ENCODE measurements at regions not wholly inside any gene's neighbourhood (a gene's known extent, or its start where the extent isn't known, plus 50 kb on each side); places are given as distances from the start of the nearest gene placed in this dataset.

- H3K9me3 ChIP-seq = no peaks in the 10 kb centered on the region
- no peak overlapping the region for H3K27ac ChIP-seq
- intact Hi-C loops (cut with DNase I; ENCODE audit: low total_unique reads) = no loop called here
- no peaks in the 10 kb centered on the region for H3K27me3 ChIP-seq
- no peaks in the 10 kb centered on the region for H3K4me1 ChIP-seq
- TF ChIP-seq, protein P1, sequence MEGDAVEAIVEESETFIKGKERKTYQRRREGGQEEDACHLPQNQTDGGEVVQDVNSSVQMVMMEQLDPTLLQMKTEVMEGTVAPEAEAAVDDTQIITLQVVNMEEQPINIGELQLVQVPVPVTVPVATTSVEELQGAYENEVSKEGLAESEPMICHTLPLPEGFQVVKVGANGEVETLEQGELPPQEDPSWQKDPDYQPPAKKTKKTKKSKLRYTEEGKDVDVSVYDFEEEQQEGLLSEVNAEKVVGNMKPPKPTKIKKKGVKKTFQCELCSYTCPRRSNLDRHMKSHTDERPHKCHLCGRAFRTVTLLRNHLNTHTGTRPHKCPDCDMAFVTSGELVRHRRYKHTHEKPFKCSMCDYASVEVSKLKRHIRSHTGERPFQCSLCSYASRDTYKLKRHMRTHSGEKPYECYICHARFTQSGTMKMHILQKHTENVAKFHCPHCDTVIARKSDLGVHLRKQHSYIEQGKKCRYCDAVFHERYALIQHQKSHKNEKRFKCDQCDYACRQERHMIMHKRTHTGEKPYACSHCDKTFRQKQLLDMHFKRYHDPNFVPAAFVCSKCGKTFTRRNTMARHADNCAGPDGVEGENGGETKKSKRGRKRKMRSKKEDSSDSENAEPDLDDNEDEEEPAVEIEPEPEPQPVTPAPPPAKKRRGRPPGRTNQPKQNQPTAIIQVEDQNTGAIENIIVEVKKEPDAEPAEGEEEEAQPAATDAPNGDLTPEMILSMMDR (IDR thresholded peaks at IDR 0.05) = no peak
- H3K4me3 ChIP-seq = no peak overlapping the region
- no peaks in the 10 kb centered on the region for H3K36me3 ChIP-seq
- no peak for DNase-seq
These were observed 690.9 kb upstream of the CDH18 start for GRCh38 chr5:20678814-20679298.

DNA sequence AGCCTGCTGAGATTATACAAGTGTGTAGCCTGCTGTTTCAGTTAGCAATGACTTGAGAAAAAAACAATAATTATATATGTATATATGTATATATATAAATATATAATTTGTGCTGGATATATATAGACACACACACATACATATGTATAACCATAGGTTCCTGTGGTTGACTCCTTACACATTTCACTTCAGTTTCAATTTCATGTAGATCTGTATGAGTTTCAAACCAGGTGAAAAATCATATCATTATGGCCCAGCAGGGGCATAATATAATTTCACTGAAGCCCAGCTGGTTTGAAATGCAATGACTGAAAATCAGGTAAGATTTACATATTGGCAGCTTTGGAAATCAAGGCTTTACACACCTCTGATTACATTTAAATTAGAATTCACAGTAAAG, 690.4 kb upstream of the CDH18 start:
- H3K9me3 ChIP-seq = no peaks in the 10 kb centered on the region
- H3K27me3 ChIP-seq = no peaks in the 10 kb centered on the region
- H3K36me3 ChIP-seq = no peaks in the 10 kb centered on the region
- DNase-seq = no peak
- no peak overlapping the region for H3K4me3 ChIP-seq
- H3K4me1 ChIP-seq = no peaks in the 10 kb centered on the region
- intact Hi-C loops (cut with DNase I; ENCODE audit: low total_unique reads) = no loop called here
- no peak overlapping the region for H3K27ac ChIP-seq
- TF ChIP-seq, protein P1 (IDR thresholded peaks at IDR 0.05) = no peak

DNA sequence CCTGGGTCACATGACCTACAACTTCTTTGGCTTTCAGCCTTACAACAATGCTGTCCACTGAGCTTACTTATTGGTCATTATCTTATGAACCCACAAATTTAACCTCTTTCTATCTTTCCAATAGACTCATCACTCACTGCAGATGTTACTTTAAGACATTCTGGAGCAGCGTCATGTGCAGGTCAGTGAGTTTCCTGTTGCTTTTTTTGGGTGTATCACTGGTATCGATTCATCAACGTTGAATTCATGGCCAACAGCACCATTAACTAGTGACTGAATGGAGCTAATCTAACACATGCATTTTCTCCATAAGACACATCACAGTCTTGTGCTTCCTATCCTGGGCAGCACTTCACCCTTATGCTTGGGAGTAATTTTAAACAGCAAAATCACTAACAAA, 672.6 kb upstream of the CDH18 start:
- no peaks in the 10 kb centered on the region for H3K27me3 ChIP-seq
- no peak overlapping the region for H3K27ac ChIP-seq
- TF ChIP-seq, protein P1 (IDR thresholded peaks at IDR 0.05) = no peak
- no peak for DNase-seq
- intact Hi-C loops (cut with DNase I; ENCODE audit: low total_unique reads) = no loop called here
- no peaks in the 10 kb centered on the region for H3K9me3 ChIP-seq
- H3K4me3 ChIP-seq = no peak overlapping the region
- no peaks in the 10 kb centered on the region for H3K4me1 ChIP-seq
- H3K36me3 ChIP-seq = no peaks in the 10 kb centered on the region

DNA sequence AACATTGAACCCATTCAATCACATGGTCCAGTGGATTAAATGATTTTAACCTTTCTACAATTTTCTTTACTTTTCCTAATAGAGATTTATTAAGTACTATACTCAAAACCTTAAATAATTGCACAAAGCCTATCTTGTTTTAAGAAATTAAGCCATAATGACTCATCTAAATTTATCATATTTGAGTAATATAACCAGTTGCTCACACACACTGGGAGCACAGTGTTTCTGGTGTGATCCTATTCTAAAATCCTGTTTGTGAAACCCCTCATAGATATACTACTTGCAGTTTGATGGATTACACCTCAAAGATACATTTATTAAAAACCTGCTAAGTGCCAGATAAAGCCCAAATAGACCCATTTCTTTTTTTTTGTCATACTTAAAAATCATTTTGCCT, 668.3 kb upstream of the CDH18 start:
- Histone ChIP-seq H3K9me3 (no peaks in the 10 kb centered on the region), H3K4me1 (no peaks in the 10 kb centered on the region), H3K27ac (no peak overlapping the region), H3K4me3 (no peak overlapping the region), H3K36me3 (no peaks in the 10 kb centered on the region), H3K27me3 (no peaks in the 10 kb centered on the region)
- no peak for DNase-seq
- TF ChIP-seq, protein P1 (IDR thresholded peaks at IDR 0.05) = no peak
- intact Hi-C loops (cut with DNase I; ENCODE audit: low total_unique reads) = no loop called here

- no peak overlapping the region for H3K27ac ChIP-seq
- peaks cover 0 to 6% (median 0%) of the 10 kb centered on the region in 3 donors for H3K9me3 ChIP-seq
- DNase-seq = no peak
- no peaks in the 10 kb centered on the region for H3K36me3 ChIP-seq
- no peaks in the 10 kb centered on the region for H3K4me1 ChIP-seq
- no peaks in the 10 kb centered on the region for H3K27me3 ChIP-seq
- no peak overlapping the region for H3K4me3 ChIP-seq
- TF ChIP-seq, protein P1 (IDR thresholded peaks at IDR 0.05) = no peak
- intact Hi-C loops (cut with DNase I; ENCODE audit: low total_unique reads) = no loop called here
These were observed 667.2 kb upstream of the CDH18 start for GRCh38 chr5:20655211-20655610.

GRCh38 chr5:20654746-20655145, 666.7 kb upstream of the CDH18 start:
- TF ChIP-seq, protein P1 (IDR thresholded peaks at IDR 0.05) = no peak
- intact Hi-C loops (cut with DNase I; ENCODE audit: low total_unique reads) = no loop called here
- DNase-seq = no peak

More at GRCh38 chr5:20654746-20655145, 666.7 kb upstream of the CDH18 start:
- Histone ChIP-seq H3K4me1 (no peaks in the 10 kb centered on the region), H3K36me3 (no peaks in the 10 kb centered on the region), H3K27ac (no peak overlapping the region), H3K9me3 (peaks cover 0 to 6% (median 0%) of the 10 kb centered on the region in 3 donors), H3K4me3 (no peak overlapping the region), H3K27me3 (no peaks in the 10 kb centered on the region)

All from tibial artery (tissue), 4 donors.